ENCODE measurements at regions not wholly inside any gene's neighbourhood (a gene's known extent, or its start where the extent isn't known, plus 50 kb on each side); places are given as distances from the start of the nearest gene placed in this dataset.
A peak's percentile ranks its signal among the peaks of the same experiment; 100 is the strongest.

- no CpG with 5 or more reads among the region's 4 CpGs for WGBS (ENCODE audit: extremely low coverage, insufficient read length, low lambda C conversion rate)
Measured at GRCh38 chr6:1552296-1552761, 57.4 kb upstream of the FOXC1 start.

More at GRCh38 chr6:1552296-1552761, 57.4 kb upstream of the FOXC1 start:
- Histone ChIP-seq H3K4me2 (ENCODE audit: insufficient read depth, insufficient read length, low read length) (no peak overlapping the region), H3K23me2 (ENCODE audit: insufficient read length, low read depth, low read length, poor library complexity, severe bottlenecking) (peaks cover 5% of the 10 kb centered on the region), H3K14ac (ENCODE audit: insufficient read depth, low read length) (no peak overlapping the region), H4K20me1 (ENCODE audit: control insufficient read depth, insufficient read depth, insufficient read length) (no peaks in the 10 kb centered on the region), H2BK5ac (ENCODE audit: insufficient read length, low read length) (no peak overlapping the region), H3K4me1 (ENCODE audit: insufficient read depth, low read length) (no peaks in the 10 kb centered on the region), H3K27ac (ENCODE audit: insufficient read length, low read depth, low read length) (no peak overlapping the region), H2BK12ac (ENCODE audit: insufficient read length, low read depth, low read length) (no peak overlapping the region), H3K79me1 (ENCODE audit: insufficient read depth, low read depth, low read length, poor library complexity, severe bottlenecking) (no peaks in the 10 kb centered on the region), H2BK20ac (ENCODE audit: low read depth, low read length, poor library complexity, severe bottlenecking) (no peak overlapping the region), H3K23ac (ENCODE audit: insufficient read length, low read depth, low read length) (no peak overlapping the region), H3K18ac (ENCODE audit: insufficient read length, low read depth, low read length) (no peak overlapping the region), H4K8ac (replicated peaks; ENCODE audit: insufficient read length, low read depth, low read length) (no peak overlapping the region), H2AK5ac (ENCODE audit: insufficient read length, low read length) (no peak overlapping the region), H4K91ac (ENCODE audit: insufficient read length, low read depth, low read length) (no peak overlapping the region), H3K9me3 (ENCODE audit: control insufficient read depth, low read depth, low read length) (no peaks in the 10 kb centered on the region), H3K9ac (ENCODE audit: extremely low read depth, insufficient read length, low read length) (no peak overlapping the region), H3K79me2 (ENCODE audit: insufficient read depth, low read length) (no peaks in the 10 kb centered on the region), H2BK15ac (ENCODE audit: low read depth, low read length) (no peak overlapping the region), H2AFZ (ENCODE audit: low read length) (no peak overlapping the region), H3K56ac (ENCODE audit: insufficient read length, low read depth, low read length) (no peak overlapping the region), H4K5ac (ENCODE audit: insufficient read length, low read depth, low read length) (no peak overlapping the region), H3K27me3 (ENCODE audit: insufficient read depth, low read length) (no peaks in the 10 kb centered on the region), H2BK120ac (ENCODE audit: low read depth, low read length, poor library complexity, severe bottlenecking) (no peak overlapping the region), H3T11ph (ENCODE audit: low read length) (no peak overlapping the region), H3K4ac (ENCODE audit: low read depth, low read length) (no peak overlapping the region)
- Mint-ChIP-seq H3K27me3 (ENCODE audit: low read depth) (peaks cover 22% of the 10 kb centered on the region), H3K9me3 (peaks cover 2 to 8% of the 10 kb centered on the region in 2 experiments; a peak in 3 of 5 replicates), H3K4me3 (no peak overlapping the region), H3K27ac (no peak overlapping the region), H3K36me3 (ENCODE audit: insufficient read depth in 1 of 3, low read depth in 3 of 3) (peaks cover 0 to 5% (median 0%) of the 10 kb centered on the region in 3 experiments; a peak in 2 of 7 replicates), H3K4me1 (peaks cover 12% of the 10 kb centered on the region in 2 experiments)
- TF ChIP-seq CTCF (conservative IDR thresholded peaks at IDR 0.05): peak; percentile 52; the same call in 2 of the 3 replicates
- no peak for DNase-seq

Measured in H9 (cell line).